Ishikawa (cell line): ENCODE measurements at regions not wholly inside any gene's neighbourhood (a gene's known extent, or its start where the extent isn't known, plus 50 kb on each side); places are given as distances from the start of the nearest gene placed in this dataset.

Source experiments
- CEBPB ChIP-seq: IDR thresholded peaks from 2 replicates; pipeline ENCODE4 v1.6.1; 2012
- CREB1 ChIP-seq: IDR thresholded peaks from 2 replicates; pipeline ENCODE4 v1.6.1; 2012; ENCODE audit warnings: low read depth
- EGR1 ChIP-seq: IDR thresholded peaks from 2 replicates; pipeline ENCODE4 v1.6.1; 2012
- EP300 ChIP-seq: IDR thresholded peaks from 2 replicates; pipeline ENCODE4 v1.6.1; 2012; ENCODE audit warnings: borderline replicate concordance
- FOXM1 ChIP-seq: IDR thresholded peaks from 2 replicates; pipeline ENCODE4 v1.6.1; 2012; ENCODE audit warnings: low read depth, borderline replicate concordance
- NFIC ChIP-seq: IDR thresholded peaks from 2 replicates; pipeline ENCODE4 v1.6.1; 2012
- RAD21 ChIP-seq: IDR thresholded peaks from 2 replicates; pipeline ENCODE4 v1.6.1; 2012; ENCODE audit warnings: low read depth
- TAF1 ChIP-seq: IDR thresholded peaks from 2 replicates; pipeline ENCODE4 v1.6.1; 2012; ENCODE audit warnings: low read depth, mild to moderate bottlenecking
- TCF12 ChIP-seq: IDR thresholded peaks from 2 replicates; pipeline ENCODE4 v1.6.1; 2012; ENCODE audit warnings: low read depth
- TEAD4 ChIP-seq: IDR thresholded peaks from 2 replicates; pipeline ENCODE4 v1.6.1; 2012
- YY1 ChIP-seq: IDR thresholded peaks from 2 replicates; pipeline ENCODE4 v1.6.1; 2012; ENCODE audit warnings: low read depth
- ZBTB7A ChIP-seq: IDR thresholded peaks from 2 replicates; pipeline ENCODE4 v1.6.1; 2012; ENCODE audit warnings: low read depth
- TF ChIP-seq, protein P1 (sequence below): IDR thresholded peaks from 2 replicates; pipeline ENCODE4 v1.6.1; 2012
- TF ChIP-seq, protein P2 (sequence below): IDR thresholded peaks from 2 replicates; pipeline ENCODE4 v1.6.1; 2012; ENCODE audit warnings: low read depth, mild to moderate bottlenecking
- TF ChIP-seq, protein P3 (sequence below): IDR thresholded peaks from 2 replicates; pipeline ENCODE4 v1.6.1; 2012

DNA sequence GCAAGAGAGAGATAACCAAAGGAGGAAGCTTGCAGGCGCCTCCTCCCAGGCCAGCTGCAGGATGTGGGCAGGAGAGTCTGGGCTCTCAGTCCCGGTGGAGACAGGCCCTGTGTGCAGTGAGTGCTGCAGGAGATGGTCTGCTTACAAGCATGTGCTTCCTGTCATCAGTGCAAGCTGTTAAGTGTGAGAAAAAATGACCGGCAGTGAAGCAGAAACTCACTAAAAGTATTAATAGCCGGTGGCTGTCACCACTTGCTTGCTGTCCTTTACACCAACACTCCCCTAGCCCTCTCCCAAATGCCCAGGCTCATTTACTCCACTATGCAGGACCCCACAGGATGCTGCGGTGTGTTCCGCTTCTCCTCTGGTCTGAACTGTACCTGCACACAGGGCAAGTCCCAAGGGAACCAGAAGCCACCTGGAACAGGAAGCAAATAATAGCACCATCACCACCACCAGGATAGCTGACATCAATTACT is 435.6 kb upstream of the HS6ST1 start:
- TF ChIP-seq FOXM1, result no peak

DNA sequence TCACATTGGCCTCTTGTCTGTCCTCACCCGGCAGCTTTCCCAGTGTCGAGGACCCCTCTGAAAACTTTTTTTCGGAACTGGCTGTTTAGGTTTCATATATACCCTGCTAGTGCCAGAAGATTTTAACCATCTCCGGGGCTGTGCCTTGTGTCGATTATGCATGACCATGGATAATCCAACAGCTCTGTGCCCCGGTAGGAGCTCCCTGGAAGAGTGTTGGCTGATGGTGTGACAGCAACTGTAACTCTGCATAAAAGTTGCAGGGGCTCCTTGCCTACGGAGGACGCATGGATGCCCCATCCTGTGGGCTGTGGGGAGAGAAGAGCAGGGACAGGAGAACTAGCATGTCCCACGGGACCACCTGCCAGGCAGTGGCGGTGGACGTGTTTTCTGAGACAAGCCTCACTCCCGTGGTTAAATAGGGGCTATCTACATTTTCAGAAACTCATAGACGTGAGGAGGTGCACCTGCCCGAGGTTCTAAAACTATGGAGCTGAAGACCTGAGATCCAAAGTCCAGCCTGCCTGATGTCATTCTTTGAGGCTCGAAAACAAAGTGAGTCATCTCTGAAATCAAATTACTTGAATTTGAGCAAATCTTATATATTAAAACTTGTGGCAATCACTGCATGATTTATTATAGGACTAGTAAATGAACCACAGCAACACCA is 437.2 kb upstream of the HS6ST1 start:
- no peak for TF ChIP-seq CREB1
- TF ChIP-seq, protein P1, sequence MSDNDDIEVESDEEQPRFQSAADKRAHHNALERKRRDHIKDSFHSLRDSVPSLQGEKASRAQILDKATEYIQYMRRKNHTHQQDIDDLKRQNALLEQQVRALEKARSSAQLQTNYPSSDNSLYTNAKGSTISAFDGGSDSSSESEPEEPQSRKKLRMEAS, result no peak

DNA sequence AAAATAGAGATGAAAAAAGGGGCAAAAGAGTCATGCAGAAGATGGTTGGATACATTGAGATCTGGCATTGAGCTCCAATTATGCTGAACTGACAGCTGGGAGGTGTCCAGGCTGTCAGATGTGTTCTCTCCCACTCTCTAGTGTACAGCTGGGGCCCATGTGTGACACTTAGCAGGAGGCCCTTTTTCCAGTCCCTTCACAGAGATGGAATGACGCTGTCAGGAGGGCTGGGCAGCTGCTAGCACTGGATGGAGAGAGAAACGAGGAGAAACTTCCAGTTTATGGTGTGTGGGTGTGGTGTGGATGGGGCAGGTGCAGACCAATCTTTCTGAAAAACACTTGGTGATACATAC is 437.7 kb upstream of the HS6ST1 start:
- TF ChIP-seq, protein P2, sequence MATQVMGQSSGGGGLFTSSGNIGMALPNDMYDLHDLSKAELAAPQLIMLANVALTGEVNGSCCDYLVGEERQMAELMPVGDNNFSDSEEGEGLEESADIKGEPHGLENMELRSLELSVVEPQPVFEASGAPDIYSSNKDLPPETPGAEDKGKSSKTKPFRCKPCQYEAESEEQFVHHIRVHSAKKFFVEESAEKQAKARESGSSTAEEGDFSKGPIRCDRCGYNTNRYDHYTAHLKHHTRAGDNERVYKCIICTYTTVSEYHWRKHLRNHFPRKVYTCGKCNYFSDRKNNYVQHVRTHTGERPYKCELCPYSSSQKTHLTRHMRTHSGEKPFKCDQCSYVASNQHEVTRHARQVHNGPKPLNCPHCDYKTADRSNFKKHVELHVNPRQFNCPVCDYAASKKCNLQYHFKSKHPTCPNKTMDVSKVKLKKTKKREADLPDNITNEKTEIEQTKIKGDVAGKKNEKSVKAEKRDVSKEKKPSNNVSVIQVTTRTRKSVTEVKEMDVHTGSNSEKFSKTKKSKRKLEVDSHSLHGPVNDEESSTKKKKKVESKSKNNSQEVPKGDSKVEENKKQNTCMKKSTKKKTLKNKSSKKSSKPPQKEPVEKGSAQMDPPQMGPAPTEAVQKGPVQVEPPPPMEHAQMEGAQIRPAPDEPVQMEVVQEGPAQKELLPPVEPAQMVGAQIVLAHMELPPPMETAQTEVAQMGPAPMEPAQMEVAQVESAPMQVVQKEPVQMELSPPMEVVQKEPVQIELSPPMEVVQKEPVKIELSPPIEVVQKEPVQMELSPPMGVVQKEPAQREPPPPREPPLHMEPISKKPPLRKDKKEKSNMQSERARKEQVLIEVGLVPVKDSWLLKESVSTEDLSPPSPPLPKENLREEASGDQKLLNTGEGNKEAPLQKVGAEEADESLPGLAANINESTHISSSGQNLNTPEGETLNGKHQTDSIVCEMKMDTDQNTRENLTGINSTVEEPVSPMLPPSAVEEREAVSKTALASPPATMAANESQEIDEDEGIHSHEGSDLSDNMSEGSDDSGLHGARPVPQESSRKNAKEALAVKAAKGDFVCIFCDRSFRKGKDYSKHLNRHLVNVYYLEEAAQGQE, result no peak
- TF ChIP-seq, protein P1, result no peak
- no peak for TF ChIP-seq CREB1
- no peak for TF ChIP-seq NFIC
- no peak for TF ChIP-seq TEAD4
- TF ChIP-seq, protein P3, sequence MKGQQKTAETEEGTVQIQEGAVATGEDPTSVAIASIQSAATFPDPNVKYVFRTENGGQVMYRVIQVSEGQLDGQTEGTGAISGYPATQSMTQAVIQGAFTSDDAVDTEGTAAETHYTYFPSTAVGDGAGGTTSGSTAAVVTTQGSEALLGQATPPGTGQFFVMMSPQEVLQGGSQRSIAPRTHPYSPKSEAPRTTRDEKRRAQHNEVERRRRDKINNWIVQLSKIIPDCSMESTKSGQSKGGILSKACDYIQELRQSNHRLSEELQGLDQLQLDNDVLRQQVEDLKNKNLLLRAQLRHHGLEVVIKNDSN, result no peak
- no peak for TF ChIP-seq EGR1
- no peak for TF ChIP-seq CEBPB
- TF ChIP-seq TAF1, result no peak
- TF ChIP-seq ZBTB7A, result no peak
- TF ChIP-seq TCF12, result no peak
- no peak for TF ChIP-seq YY1
- TF ChIP-seq RAD21, result no peak
- no peak for TF ChIP-seq EP300
- no peak for TF ChIP-seq FOXM1

DNA sequence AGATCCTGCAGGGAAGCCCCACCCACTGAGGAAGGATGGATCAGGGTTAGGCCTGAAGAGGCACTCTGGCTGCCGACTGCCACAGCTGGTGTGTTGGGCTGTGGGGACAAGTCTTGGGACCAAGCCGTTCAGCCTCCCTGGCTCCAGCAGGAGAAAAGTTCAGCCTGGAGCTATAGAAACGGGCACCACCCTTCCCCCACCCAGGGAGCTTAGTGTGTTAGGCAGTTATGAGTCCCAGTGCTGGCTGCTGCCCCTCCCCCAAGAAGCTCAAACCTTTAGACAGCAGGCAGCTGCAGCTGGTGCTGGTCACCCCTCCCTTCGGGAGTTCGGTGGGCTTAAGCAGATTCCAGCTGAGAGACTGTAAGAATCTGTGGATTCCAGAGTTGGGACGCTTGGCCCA is 447.1 kb upstream of the HS6ST1 start:
- TF ChIP-seq RAD21, result no peak

DNA sequence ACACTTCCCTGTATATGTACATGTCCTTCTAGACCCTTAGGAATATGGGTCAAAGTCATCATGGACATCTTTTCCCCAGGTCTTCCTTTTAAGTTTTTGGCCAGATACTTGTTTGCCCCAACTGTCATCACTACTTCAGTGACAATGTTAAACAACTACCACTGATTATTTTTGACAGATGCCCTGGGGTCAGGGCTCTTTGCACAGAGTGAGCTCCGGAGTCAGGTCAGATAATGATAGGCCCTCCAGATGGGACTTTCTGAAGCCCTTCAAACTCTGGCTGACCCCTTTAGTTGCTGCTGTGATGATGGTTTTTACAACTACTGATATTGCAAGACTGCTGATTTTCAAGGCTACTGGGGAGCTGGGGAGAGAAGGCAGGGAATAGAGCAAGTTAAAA is 449.4 kb upstream of the HS6ST1 start:
- TF ChIP-seq, protein P3, result no peak
- TF ChIP-seq TAF1 (no peak), ZBTB7A (no peak), CREB1 (no peak), EGR1 (no peak), RAD21 (no peak), NFIC (no peak), EP300 (no peak), CEBPB (no peak), FOXM1 (no peak)
- TF ChIP-seq, protein P2, result no peak

DNA sequence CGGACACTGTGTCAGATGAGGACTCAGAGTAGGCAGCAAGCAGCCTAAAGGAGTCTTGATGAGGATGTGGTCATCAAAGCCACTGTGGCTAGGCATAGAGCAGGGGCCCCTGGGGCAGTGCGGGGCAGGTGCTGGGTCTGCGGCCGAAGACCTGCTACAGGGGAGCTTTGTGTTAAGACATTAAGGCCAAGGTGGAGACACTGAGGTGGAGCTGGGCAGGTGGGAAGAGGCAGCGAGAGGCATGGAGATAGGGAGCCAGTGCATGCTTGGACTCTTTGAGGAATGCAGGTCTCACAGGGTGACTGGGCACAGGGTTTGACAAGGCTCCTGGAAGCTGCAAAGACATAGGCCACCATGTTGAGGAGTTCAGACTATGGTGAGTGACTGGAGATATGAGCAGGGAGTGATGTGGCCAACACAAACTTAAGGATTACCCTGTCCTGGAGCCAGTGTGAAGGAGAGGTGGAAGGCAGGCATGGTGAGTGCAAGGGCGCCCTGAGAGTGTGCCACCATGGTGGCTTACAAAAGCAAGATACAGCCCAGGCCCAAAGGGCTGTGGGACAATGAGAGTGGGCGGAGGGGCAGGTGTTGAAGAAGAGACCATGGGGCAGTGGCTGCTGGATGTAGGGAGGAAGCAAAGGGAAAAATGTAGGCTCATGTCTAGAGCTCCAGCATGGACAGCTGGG is 450.9 kb upstream of the HS6ST1 start:
- TF ChIP-seq TEAD4 (no peak), CREB1 (no peak), EGR1 (no peak), NFIC (no peak), EP300 (no peak), FOXM1 (no peak), TAF1 (no peak), ZBTB7A (no peak), YY1 (no peak), RAD21 (no peak), CEBPB (no peak), TCF12 (no peak)
- TF ChIP-seq, protein P3, result no peak
- TF ChIP-seq, protein P2, result no peak
- TF ChIP-seq, protein P1, result no peak
